IPS DF 4.7 (cell line): ENCODE measurements at regions not wholly inside any gene's neighbourhood (a gene's known extent, or its start where the extent isn't known, plus 50 kb on each side); places are given as distances from the start of the nearest gene placed in this dataset.

ENCODE experiments used
- DNase-seq: peaks from one replicate; pipeline ENCODE4 v3.0.0-alpha.2; 2013; ENCODE audit warnings: low spot score; ENCODE audit errors: extremely low read depth

- DNase-seq: no peak
These were observed 567.3 kb upstream of the GHITM start for GRCh38 chr10:83572036-83572435.

GRCh38 chr10:83574770-83575169 is 564.5 kb upstream of the GHITM start:
- no peak for DNase-seq

GRCh38 chr10:83577421-83577820 is 561.9 kb upstream of the GHITM start:
- DNase-seq: no peak

- DNase-seq: no peak
These were observed 558.8 kb upstream of the GHITM start for GRCh38 chr10:83580373-83581012.

GRCh38 chr10:83582407-83583095 is 556.8 kb upstream of the GHITM start:
- DNase-seq: no peak

GRCh38 chr10:83585686-83586085 is 553.6 kb upstream of the GHITM start:
- no peak for DNase-seq

- no peak for DNase-seq
These were observed 546.9 kb upstream of the GHITM start for GRCh38 chr10:83592337-83592935.

- no peak for DNase-seq
These were observed 535.6 kb upstream of the GHITM start for GRCh38 chr10:83603708-83604107.

GRCh38 chr10:83605783-83606630 is 533.3 kb upstream of the GHITM start:
- no peak for DNase-seq

GRCh38 chr10:83607959-83608745 is 531.2 kb upstream of the GHITM start:
- no peak for DNase-seq

GRCh38 chr10:83612050-83612449 is 527.3 kb upstream of the GHITM start:
- DNase-seq: no peak

GRCh38 chr10:83612746-83613145 is 526.6 kb upstream of the GHITM start:
- DNase-seq: no peak

- DNase-seq: no peak
These were observed 522.1 kb upstream of the GHITM start for GRCh38 chr10:83617172-83617571.

GRCh38 chr10:83617692-83618545 is 521.4 kb upstream of the GHITM start:
- no peak for DNase-seq

GRCh38 chr10:83625831-83626360 is 513.4 kb upstream of the GHITM start:
- DNase-seq: no peak

GRCh38 chr10:83632701-83633100 is 506.6 kb upstream of the GHITM start:
- no peak for DNase-seq

GRCh38 chr10:83633547-83633946 is 505.8 kb upstream of the GHITM start:
- DNase-seq: no peak

GRCh38 chr10:83636826-83637225 is 502.5 kb upstream of the GHITM start:
- DNase-seq: no peak

GRCh38 chr10:83647526-83647925 is 491.8 kb upstream of the GHITM start:
- no peak for DNase-seq

GRCh38 chr10:83648201-83648600 is 491.1 kb upstream of the GHITM start:
- DNase-seq: no peak
